ENCODE measurements at regions not wholly inside any gene's neighbourhood (a gene's known extent, or its start where the extent isn't known, plus 50 kb on each side); places are given as distances from the start of the nearest gene placed in this dataset.

- TF ChIP-seq, protein P1, sequence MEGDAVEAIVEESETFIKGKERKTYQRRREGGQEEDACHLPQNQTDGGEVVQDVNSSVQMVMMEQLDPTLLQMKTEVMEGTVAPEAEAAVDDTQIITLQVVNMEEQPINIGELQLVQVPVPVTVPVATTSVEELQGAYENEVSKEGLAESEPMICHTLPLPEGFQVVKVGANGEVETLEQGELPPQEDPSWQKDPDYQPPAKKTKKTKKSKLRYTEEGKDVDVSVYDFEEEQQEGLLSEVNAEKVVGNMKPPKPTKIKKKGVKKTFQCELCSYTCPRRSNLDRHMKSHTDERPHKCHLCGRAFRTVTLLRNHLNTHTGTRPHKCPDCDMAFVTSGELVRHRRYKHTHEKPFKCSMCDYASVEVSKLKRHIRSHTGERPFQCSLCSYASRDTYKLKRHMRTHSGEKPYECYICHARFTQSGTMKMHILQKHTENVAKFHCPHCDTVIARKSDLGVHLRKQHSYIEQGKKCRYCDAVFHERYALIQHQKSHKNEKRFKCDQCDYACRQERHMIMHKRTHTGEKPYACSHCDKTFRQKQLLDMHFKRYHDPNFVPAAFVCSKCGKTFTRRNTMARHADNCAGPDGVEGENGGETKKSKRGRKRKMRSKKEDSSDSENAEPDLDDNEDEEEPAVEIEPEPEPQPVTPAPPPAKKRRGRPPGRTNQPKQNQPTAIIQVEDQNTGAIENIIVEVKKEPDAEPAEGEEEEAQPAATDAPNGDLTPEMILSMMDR (IDR thresholded peaks at IDR 0.05; ENCODE audit: low read depth, low read length, poor library complexity, severe bottlenecking), result no peak
- TF ChIP-seq EZH2phosphoT487 (IDR thresholded peaks at IDR 0.05; ENCODE audit: borderline replicate concordance, low read length), result no peak
These were observed 238.0 kb upstream of the PPP2R2D start for GRCh38 chr10:131662851-131663250.

All from DOHH2 (cell line).